Smooth muscle cell (in vitro differentiated cells): ENCODE measurements at regions not wholly inside any gene's neighbourhood (a gene's known extent, or its start where the extent isn't known, plus 50 kb on each side); places are given as distances from the start of the nearest gene placed in this dataset.
"Not testable (repeated sequence)": the region's sequence is repeated elsewhere in the genome, so short reads cannot be mapped to it uniquely, and the experiment has no call there.

Experiments used
- DNase-seq: peaks from one replicate; lab custom pipeline; 2025; ENCODE audit not compliant: unreplicated experiment; lab: John Stamatoyannopoulos, UW
- H2AFZ ChIP-seq: fragments of 200-600 bp; sonication (generic); 2 replicates; pipeline ENCODE4 v1.6.0; 2016; ENCODE audit warnings: antibody characterized with exemption, low read depth, mild to moderate bottlenecking
- H3F3A ChIP-seq: fragments of 200-600 bp; sonication (generic); 2 replicates; pipeline ENCODE4 v1.6.0; 2017; ENCODE audit warnings: antibody characterized with exemption, low read depth
- H3K27ac ChIP-seq: fragments of 200-600 bp; sonication (generic); 2 replicates; pipeline ENCODE4 v1.5.1; 2016; ENCODE audit warnings: low read depth, mild to moderate bottlenecking
- H3K27me3 ChIP-seq: fragments of 200-600 bp; sonication (generic); 2 replicates; pipeline ENCODE4 v1.6.1; 2016; ENCODE audit warnings: low read depth, mild to moderate bottlenecking
- H3K36me3 ChIP-seq: fragments of 200-600 bp; sonication (generic); 2 replicates; pipeline ENCODE4 v1.5.1; 2016; ENCODE audit warnings: low read depth
- H3K4me1 ChIP-seq: fragments of 200-600 bp; sonication (generic); 2 replicates; pipeline ENCODE4 v1.5.1; 2016; ENCODE audit warnings: low read depth
- H3K4me2 ChIP-seq: fragments of 200-600 bp; sonication (generic); 2 replicates; pipeline ENCODE4 v1.6.0; 2016; ENCODE audit warnings: mild to moderate bottlenecking
- H3K4me3 ChIP-seq: fragments of 200-600 bp; sonication (generic); 2 replicates; pipeline ENCODE4 v1.5.1; 2016; ENCODE audit warnings: mild to moderate bottlenecking
- H3K79me2 ChIP-seq: fragments of 200-600 bp; sonication (generic); 2 replicates; pipeline ENCODE4 v1.6.0; 2016; ENCODE audit warnings: low read depth, mild to moderate bottlenecking
- H3K9ac ChIP-seq: fragments of 200-600 bp; sonication (generic); 2 replicates; pipeline ENCODE4 v1.6.0; 2016; ENCODE audit warnings: low read depth
- H3K9me3 ChIP-seq: fragments of 200-600 bp; sonication (generic); replicated peaks from 2 replicates; pipeline ENCODE4 v1.5.1; 2016; ENCODE audit warnings: low read depth
- H4K20me1 ChIP-seq: fragments of 200-600 bp; sonication (generic); 2 replicates; pipeline ENCODE4 v1.6.0; 2016; ENCODE audit warnings: low read depth
- WGBS: methylation state at CpG from one replicate; pipeline ENCODE4 v1.1.7; 2016; ENCODE audit warnings: low lambda C conversion rate; 5-methylcytosine and 5-hydroxymethylcytosine counted together
- TF ChIP-seq, protein P1 (sequence below): fragments of 200-600 bp; sonication (generic); IDR thresholded peaks from 2 replicates; pipeline ENCODE4 v1.5.1; 2017; ENCODE audit warnings: borderline replicate concordance, mild to moderate bottlenecking, antibody characterized with exemption; ENCODE audit not compliant: insufficient read depth, poor library complexity, severe bottlenecking

DNA sequence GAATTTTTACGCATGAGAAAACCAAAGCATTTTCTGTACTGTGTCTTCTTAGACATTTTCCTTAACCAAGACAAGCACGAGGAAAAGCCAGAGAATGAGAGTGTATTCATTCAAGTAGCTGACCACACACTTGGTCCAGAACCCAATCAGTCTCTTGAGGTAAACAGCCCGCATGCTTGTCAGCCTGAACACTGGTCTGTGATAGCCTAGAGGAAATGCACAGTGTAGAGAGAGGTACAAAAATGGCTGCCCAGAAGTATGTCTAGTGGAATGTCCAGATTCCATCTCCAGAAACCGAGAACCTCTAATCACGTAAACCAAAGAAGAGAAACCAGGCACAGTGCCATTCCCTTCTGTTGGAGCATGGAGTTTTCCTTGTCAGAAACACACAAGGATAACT lies 80.0 kb upstream of the SNX2 start:
- Histone ChIP-seq H3K36me3 (no peaks in the 10 kb centered on the region), H3K27me3 (no peaks in the 10 kb centered on the region), H4K20me1 (no peaks in the 10 kb centered on the region), H3K4me1 (no peaks in the 10 kb centered on the region), H2AFZ (peak overlapping the region; percentile 74), H3F3A (no peaks in the 10 kb centered on the region), H3K9ac (no peak overlapping the region), H3K9me3 (no peaks in the 10 kb centered on the region), H3K4me3 (no peak overlapping the region), H3K27ac (no peak overlapping the region), H3K4me2 (no peak overlapping the region), H3K79me2 (no peaks in the 10 kb centered on the region)
- 61% methylated on average over 5 of the region's 5 CpGs for WGBS
- DNase-seq, result no peak
- TF ChIP-seq, protein P1, sequence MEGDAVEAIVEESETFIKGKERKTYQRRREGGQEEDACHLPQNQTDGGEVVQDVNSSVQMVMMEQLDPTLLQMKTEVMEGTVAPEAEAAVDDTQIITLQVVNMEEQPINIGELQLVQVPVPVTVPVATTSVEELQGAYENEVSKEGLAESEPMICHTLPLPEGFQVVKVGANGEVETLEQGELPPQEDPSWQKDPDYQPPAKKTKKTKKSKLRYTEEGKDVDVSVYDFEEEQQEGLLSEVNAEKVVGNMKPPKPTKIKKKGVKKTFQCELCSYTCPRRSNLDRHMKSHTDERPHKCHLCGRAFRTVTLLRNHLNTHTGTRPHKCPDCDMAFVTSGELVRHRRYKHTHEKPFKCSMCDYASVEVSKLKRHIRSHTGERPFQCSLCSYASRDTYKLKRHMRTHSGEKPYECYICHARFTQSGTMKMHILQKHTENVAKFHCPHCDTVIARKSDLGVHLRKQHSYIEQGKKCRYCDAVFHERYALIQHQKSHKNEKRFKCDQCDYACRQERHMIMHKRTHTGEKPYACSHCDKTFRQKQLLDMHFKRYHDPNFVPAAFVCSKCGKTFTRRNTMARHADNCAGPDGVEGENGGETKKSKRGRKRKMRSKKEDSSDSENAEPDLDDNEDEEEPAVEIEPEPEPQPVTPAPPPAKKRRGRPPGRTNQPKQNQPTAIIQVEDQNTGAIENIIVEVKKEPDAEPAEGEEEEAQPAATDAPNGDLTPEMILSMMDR, result no peak

DNA sequence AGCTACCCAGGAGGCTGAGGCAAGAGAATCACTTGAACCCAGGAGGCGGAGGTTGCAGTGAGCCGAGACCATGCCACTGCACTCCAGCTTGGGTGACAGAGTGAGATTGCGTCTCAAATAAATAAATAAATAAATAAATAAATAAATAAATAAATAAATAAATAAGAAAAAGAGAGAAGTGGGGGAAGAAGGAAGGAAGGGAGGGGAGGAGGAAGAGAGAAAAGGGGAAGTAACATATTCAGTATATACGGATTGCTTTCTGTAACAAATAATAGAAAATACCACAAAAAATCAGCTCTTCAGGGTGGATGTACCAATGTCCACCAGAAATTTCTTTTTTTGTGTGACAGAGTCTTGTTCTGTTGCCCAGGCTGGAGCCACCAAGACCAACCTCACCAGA lies 78.1 kb upstream of the SNX2 start:
- not testable (repeated sequence) for H4K20me1 ChIP-seq, H3K4me1 ChIP-seq, H3K27me3 ChIP-seq, H3K4me3 ChIP-seq, H3K9ac ChIP-seq, H2AFZ ChIP-seq, H3K4me2 ChIP-seq, H3K79me2 ChIP-seq, DNase-seq, H3K36me3 ChIP-seq, H3K27ac ChIP-seq, H3K9me3 ChIP-seq, H3F3A ChIP-seq
- 99% methylated on average over 4 of the region's 4 CpGs for WGBS

DNA sequence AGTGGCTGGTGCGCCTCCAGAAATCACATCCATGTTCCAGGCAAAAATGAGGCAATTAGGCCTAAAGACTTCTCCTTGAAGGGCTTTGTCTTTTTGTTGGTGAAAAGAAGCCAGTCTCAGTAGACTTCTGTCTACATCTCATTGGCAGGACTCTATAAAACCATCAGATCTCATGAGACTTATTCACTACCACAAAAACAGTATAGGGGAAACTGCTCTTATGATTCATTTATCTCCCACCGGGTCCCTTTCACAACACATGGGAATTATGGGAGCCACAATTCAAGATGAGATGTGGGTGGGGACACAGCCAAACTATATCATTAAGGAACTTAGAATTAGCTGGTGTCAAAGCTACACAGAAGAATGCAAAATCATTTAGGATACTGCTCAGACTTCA lies 77.7 kb upstream of the SNX2 start:
- no peak for DNase-seq
- Histone ChIP-seq H3K9me3 (no peaks in the 10 kb centered on the region), H4K20me1 (no peaks in the 10 kb centered on the region), H3K9ac (no peak overlapping the region), H2AFZ (no peak overlapping the region), H3K79me2 (no peaks in the 10 kb centered on the region), H3K36me3 (no peaks in the 10 kb centered on the region), H3K27ac (no peak overlapping the region), H3K4me1 (no peaks in the 10 kb centered on the region), H3K4me3 (no peak overlapping the region), H3K27me3 (no peaks in the 10 kb centered on the region), H3F3A (no peaks in the 10 kb centered on the region), H3K4me2 (no peak overlapping the region)
- WGBS, result 85% methylated on average over 2 of the region's 2 CpGs
- TF ChIP-seq, protein P1, result no peak

DNA sequence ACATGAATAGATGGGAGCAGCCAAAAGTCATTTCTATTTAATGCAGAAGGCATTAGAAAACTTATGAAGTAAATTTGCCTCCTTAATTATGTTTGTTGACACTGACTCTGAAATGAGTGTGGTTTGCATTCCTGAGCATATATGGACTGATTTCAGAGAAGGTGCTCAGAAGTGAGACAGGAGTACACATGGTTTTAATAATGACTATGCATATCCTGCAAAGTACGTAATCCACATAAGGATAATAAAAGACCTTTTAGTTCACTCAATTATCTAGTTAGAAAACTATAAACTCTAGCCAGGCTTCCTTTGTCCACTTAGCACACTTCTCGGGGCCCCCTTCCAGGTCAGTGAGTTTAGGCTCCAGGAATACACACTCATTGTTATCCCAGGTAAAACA lies 75.7 kb upstream of the SNX2 start:
- 71% methylated on average over 2 of the region's 2 CpGs for WGBS
- TF ChIP-seq, protein P1, result no peak
- Histone ChIP-seq H3K4me2 (no peak overlapping the region), H3K4me3 (no peak overlapping the region), H4K20me1 (no peaks in the 10 kb centered on the region), H3K27me3 (no peaks in the 10 kb centered on the region), H3K36me3 (no peaks in the 10 kb centered on the region), H3K27ac (no peak overlapping the region), H3F3A (no peaks in the 10 kb centered on the region), H3K79me2 (no peaks in the 10 kb centered on the region), H2AFZ (no peak overlapping the region), H3K4me1 (no peaks in the 10 kb centered on the region), H3K9ac (no peak overlapping the region), H3K9me3 (no peaks in the 10 kb centered on the region)
- no peak for DNase-seq
